Stimulated activated CD4-positive, alpha-beta T cell treated with anti-CD3 and anti-CD28 coated beads, Interleukin-4, amount 100 ng/mL, for 4 hours (primary cell): ENCODE measurements at regions not wholly inside any gene's neighbourhood (a gene's known extent, or its start where the extent isn't known, plus 50 kb on each side); places are given as distances from the start of the nearest gene placed in this dataset.
"Not testable (repeated sequence)": the region's sequence is repeated elsewhere in the genome, so short reads cannot be mapped to it uniquely, and the experiment has no call there.

Experiments
- DNase-seq, 2 experiments: peaks; one replicate each; pipeline ENCODE4 v3.0.0-alpha.2; 2020

DNA sequence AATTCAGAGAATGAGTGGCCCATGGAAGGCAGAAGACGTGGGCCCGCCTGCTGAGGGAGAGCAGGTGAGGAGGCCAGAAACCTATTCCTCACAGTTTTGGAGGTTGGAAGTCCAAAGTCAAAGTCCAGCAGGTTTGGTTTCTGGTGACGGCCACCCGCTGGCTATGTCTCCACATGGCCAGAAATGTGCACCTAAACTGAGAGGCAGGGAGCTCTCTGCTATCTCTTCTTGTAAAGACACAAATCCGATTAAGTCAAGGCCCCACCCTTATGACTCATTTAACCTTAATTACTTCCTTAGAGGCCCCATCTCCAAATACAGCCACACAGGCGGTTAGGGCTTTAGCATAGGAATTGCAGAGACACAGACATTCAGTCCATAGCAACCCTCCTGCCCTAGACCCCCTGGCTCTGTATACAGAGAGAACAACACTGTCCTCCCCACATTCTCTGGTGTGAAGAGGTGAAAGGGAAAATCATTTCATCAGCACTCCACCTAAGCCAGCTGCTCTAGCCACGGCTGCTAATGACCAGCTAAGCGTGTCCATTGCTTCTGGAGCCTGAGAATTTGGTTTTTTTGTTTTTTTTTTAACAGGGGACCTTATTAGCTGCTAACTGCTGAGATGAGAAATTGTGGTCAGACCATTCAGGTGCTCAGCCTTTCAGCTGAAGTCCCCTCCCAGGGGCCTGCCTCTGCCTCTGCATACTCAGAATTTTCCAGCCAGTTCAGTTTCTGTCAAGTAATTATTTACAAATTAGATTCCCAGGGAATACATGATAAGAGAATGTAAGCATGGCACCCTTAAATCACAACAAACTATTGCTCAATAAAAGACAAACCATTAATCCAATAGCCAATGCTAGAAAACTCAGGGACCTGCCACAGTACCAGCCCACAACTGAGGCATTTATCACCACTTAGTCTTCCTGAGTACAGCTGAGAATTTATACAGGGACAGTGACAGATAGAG lies 368.7 kb upstream of the ID2 start:
- DNase-seq = no peak

GRCh38 chr2:8314063-8314462 lies 367.8 kb upstream of the ID2 start:
- no peak for DNase-seq

DNA sequence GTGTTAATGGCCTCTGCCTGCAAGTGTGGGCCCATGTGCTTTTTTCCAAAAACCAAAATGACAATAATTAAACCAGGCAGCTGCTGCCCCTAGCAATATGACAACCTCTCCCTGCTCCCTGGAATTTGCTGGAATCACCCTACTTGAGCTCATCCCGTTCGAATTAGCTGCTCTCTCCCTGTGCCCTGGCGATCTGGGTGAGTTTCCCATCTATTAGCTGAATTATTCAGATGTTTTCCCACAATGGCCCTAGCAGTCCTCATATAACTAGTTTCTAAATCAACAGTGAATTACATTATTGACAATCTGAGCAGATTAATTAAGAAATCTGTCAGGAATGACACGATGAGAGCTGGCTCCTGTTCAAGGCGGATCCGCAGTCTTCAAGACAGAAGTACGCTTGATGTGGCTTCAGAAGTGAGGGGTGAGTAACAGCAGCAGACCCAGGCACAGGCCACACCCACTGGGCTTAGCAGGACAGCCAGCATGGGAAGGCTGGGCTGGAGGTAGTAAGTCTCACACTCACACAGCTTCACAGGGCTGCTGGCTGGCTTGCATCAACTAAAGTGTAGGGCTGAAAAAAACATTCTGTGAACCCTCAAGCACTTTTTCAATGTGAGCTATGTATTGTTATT lies 366.2 kb upstream of the ID2 start:
- no peak for DNase-seq

- DNase-seq = no peak
Observed at GRCh38 chr2:8316356-8316755, 365.5 kb upstream of the ID2 start.

GRCh38 chr2:8317418-8317817 lies 364.4 kb upstream of the ID2 start:
- DNase-seq = no peak

GRCh38 chr2:8319219-8319618 lies 362.6 kb upstream of the ID2 start:
- no peak for DNase-seq

GRCh38 chr2:8320311-8321066 lies 361.4 kb upstream of the ID2 start:
- no peak for DNase-seq

DNA sequence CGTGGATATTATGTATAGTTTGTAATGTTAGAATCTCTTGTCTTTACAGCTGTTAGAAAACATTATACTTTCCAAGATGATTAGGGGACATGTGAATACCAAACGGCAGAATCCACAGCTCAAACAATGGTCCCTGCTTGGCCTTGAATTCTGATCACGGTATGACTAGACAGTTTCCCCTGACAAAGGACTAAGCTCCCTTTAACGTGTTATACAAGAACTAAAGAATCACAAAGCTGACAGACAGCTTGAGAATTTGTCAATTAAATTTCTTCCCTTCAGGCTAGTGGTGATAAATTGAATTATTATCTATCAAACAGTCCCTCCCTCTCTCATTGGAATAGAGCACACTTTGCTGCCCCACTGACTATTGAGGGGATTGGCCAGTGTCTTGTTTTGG lies 359.2 kb upstream of the ID2 start:
- DNase-seq = no peak

DNA sequence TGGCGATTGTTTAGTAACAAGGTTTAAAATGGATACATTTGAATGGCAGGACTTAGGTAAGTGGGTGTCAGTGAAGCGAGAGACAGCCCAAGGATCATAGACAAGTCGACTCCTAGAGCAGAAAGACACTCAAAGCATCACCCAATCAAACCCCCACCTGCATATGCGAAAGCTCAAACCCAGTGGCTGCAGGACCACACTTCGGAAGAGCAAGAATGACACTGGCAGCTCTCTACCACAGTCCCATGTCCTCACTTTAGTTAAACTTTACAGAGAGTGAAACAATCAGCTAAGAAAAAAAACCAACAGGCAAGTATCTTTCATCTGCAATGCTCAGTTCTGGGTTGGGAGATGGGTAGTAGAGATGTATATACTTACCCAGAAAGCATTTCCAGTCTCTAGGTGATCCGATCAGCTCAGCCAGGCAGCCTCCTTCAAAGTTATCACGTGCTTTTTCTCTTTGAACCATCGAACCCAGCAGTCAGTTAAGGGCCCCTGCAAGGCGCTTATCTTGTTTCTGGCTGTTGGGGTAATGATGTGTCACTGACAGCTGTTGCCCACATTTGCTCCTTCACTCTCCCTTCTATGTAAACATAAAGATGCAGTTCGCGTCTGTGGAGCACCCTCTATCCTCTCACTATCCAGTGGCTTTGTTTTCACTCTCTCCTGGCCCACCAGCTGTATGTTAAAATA lies 357.5 kb upstream of the ID2 start:
- no peak for DNase-seq

DNA sequence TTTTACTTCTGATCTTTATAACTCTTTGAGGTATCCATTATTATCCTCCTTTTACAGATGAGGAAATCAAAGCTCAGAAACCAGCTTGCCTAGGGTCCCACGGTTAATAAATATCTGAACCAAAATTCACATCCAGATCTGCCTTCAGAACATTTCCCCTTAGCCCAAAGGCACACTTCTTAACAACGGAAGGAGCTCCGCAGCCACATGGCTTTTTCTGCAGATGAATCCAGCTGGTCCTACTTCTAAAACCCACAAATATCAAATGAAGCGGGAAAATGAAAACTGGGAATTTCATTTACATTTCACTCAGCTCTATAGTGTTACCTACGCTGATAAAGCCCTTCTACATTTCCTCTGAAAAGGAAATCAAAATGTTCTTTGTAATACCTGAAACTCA lies 357.0 kb upstream of the ID2 start:
- DNase-seq = no peak

DNA sequence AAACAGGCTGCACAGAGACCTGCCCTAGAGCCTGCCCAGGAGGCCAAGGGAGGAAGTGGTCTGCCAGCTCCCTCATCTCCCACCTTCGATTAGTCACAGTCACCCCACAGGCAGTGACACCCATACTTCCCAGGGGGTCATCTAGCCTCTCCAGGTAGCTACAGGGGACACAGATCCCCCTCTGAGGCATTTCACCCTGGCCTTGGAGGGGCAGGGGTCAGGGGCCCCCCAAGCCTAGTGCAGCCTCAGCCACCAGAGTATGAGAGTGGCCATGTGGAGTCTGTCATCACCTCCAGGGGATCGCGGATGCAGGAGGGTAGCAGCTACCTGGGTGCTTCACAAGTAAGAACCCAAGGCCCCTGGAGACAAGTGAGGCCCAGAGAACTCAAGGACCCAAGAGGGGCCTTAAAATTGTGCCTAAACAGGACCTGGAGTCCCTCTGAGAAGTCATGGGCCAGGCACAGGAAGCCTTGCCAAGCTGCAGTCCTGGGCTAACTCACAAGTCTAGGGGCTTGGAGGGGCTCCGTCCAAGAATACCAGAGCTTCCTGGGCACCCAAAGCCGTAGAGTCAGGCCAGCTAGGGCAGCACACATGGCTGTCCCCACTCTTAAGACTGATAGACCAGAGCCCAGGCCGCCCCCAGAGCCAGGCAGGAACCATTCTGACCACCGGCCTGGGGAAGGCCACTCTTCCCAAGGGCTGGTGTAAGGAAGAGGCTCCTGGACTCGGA lies 354.3 kb upstream of the ID2 start:
- no peak for DNase-seq

DNA sequence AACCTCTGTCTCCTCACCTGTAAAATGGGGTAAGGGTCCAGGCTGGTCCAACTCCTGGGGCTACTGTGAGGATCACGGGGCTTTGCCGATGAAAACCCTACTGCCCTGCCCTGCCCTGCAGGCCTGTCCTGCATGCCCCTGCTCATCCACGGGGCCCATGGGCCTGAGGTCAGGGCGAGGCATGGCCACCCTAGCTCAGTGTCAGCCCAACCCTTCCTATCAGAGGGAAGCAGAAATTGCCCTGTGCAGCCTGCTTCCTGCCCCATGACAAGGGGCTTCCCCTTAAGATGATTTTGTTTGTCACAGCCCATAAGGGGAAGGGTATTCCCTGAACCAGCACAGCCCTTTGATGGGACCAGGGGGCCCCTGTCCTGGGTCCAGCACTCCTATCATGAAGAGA lies 353.6 kb upstream of the ID2 start:
- DNase-seq = no peak

DNA sequence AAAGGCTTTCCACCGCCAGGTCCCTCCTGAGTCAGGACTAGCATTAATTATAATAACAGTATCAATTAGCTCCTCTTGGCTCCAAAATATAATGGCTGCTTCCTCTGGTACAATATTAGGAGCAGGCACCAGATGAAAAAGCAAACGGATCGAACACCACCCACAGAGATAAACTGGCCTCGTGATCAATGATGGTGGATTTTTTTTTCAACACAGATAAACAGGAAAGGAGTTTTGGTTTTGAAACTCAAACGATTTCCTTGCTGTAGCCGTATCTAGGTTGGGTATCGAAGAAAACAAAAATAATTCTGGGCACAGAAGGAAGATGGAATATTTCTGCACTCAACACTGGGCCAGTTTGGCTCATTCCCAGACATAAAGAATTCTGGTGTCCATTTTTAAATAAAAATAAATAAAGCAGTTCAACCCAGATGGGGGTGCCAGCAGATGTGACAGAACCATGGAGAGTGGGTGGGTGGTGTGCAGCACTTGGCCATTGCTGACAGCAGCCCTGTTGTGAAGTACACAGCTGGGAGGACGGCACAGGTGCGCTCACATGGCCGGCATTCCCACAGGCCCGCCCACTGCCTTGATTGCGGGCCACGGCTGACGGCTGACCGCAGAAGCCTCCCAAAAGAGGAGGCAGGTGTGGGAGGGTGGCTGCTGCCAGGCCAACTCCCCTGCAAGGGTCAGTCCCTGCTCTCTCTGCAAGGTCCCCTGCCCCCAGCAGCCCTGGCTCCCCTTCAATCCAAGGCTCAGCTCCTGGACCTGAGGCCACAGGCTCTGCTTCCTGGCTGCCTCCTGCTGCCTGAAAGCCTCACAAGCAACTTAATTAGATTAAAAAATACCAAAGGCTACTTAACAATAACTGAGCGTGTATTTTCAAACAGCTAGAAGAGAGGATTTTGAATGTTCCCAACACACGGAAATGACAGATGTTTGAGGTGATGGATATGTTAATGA lies 351.9 kb upstream of the ID2 start:
- no peak for DNase-seq

DNA sequence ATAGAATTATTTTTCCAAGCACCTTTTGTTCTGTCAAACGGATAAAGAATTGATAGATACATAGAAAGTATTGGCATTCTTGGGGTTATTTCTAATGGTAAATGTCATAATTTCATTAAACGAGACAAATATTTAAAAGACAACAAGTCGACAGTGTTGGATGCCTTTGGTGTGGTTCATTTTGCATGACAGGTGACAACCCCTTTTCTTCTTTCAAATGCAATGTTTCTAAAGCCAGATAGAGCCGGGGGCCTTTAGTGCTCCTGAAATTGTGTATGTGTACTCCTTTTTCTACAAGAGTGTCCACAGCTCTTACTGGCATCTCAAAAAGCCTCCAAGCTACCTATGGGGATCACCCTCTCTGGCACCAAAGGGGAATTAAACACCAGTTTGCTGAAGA lies 350.8 kb upstream of the ID2 start:
- no peak for DNase-seq

DNA sequence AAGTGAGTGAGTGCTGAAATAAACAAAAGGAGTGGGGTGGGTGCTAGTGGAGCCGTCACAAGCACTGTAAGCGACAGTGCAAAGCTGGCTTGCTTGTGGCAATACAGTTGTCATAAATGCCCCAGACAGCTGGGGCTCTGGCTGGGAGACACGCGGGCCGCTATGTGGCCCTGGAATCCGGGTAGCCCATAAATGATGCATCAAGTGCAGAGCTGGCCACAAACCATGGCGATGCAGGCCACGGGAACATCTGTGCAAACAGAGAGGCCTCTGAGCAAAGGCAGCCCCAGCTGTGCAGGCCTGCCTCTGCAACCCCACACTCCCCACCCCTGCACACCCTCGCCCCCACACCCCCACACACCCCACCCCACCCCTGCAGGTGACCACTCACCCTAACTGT lies 349.2 kb upstream of the ID2 start:
- DNase-seq = no peak

DNA sequence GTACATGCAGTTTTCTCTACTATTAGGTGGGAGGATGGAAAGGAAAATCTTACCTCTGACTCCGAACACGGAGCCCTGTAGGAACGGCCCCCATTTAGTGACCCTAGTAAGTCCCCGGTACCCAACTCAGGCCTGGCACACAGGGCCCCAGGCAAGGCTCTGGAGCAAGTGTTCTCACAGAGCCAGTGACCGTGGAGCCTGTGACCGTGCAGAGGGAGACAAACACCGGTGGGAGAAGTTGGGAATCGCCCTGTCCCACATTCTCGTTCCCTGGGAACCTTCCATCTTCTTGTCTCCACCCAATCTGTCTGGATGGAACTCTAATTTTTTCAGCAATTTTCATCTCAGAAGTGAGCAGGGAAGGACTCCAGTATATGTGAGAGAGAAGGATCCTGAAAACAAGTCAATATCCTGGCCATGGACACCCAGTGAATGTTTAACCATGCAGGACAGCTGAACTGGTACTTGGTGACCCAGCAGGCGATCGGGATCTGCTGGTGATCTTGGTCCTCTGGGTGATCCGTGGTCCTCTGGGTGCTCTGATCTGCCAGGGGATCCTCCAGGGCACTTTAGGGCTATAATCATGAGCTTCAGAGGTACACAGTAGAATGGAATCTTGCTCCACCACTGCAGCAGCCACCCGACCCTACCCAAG lies 348.6 kb upstream of the ID2 start:
- no peak for DNase-seq

DNA sequence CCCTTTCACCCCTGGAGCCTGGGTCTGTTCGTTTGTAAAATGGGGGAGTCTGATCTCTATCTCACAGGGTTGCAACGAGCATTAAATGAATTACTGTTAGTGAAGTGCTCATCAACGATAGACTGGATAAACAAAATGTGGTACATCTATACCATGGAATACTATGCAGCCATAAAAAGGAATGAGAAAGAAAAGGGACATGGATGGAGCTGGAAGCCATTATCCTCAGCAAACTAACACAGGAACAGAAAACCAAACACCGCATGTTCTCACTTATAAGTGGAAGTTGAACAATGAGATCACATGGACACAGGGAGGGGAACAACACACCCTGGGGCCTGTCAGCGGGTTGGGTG lies 348.0 kb upstream of the ID2 start:
- DNase-seq = not testable (repeated sequence)

DNA sequence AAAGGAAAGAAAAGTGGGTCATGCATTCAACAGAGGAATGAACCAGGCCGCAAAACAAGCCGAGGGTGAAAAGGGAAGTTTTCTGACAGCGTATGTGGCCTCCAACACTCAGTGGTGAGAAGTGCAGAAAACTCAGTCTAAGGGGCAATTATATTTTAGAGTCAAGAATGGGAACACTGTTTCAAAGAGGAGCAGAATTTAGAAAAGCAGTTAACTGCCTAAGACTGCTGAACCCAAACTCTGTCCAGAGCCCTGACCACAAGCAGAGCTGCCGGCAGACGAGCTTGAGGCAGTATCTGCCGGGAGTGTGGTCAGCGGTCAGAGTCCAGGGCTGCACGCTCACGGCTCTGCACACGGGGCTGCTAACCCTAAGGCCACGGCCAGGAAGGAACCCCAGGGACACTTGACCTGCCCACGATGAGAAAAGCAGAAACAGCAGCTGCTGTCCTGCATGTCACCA lies 347.0 kb upstream of the ID2 start:
- DNase-seq = no peak

GRCh38 chr2:8335801-8336200 lies 346.1 kb upstream of the ID2 start:
- DNase-seq = no peak

DNA sequence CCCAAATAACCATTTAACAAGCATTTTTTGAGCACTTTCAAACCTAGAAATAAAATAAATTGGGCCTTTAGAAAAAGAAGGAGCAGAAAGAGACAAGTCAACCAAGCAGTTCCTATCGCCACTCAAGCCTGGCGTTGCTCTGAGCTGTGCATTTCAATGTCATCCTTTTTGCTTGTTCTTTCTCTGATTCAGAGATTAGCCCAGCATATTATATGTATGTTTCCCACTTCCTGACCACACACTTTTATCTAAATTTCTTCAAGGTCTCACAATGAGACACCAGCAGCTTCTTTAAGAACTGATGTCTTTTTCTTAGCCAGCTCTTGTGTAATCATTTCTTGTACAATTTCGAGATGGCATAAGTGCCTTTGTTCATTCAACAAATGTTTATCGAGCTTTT lies 344.5 kb upstream of the ID2 start:
- DNase-seq = no peak

DNA sequence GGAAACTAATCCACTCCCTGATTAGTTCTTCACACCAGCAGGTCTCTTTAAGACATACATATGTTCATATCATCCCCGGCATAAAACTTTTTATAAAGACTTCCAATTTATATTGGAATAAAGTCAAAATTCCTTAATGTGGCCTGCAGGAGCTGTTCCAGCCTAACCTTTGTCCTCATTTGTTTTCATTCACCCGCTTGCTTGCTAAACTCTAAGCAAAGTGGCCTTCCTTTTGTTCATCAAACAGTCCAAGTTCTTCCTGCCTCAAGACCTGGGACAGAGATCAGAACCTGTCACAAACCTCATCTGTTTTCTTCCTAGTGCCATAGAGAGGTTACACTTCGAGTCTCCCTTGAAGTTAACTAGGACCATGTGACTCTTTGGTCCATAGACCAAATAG lies 339.4 kb upstream of the ID2 start:
- no peak for DNase-seq
